ENCODE measurements at regions not wholly inside any gene's neighbourhood (a gene's known extent, or its start where the extent isn't known, plus 50 kb on each side); places are given as distances from the start of the nearest gene placed in this dataset.

GRCh38 chr6:105814745-105815536, 271.2 kb upstream of the PRDM1 start:
- DNase-seq (ENCODE audit: low read depth), result no peak

- no peak for DNase-seq (ENCODE audit: low read depth)
These were observed 275.1 kb upstream of the PRDM1 start for GRCh38 chr6:105810922-105811482.

GRCh38 chr6:105810105-105810921, 275.8 kb upstream of the PRDM1 start:
- no peak for DNase-seq (ENCODE audit: low read depth)

GRCh38 chr6:105808571-105808970, 277.6 kb upstream of the PRDM1 start:
- DNase-seq (ENCODE audit: low read depth), result no peak

GRCh38 chr6:105807905-105808304, 278.2 kb upstream of the PRDM1 start:
- DNase-seq (ENCODE audit: low read depth), result no peak

GRCh38 chr6:105806486-105806920, 279.6 kb upstream of the PRDM1 start:
- DNase-seq (ENCODE audit: low read depth), result no peak

GRCh38 chr6:105805501-105806023, 280.6 kb upstream of the PRDM1 start:
- no peak for DNase-seq (ENCODE audit: low read depth)

GRCh38 chr6:105804424-105804823, 281.7 kb upstream of the PRDM1 start:
- DNase-seq (ENCODE audit: low read depth), result no peak

- no peak for DNase-seq (ENCODE audit: low read depth)
These were observed 282.1 kb upstream of the PRDM1 start for GRCh38 chr6:105804000-105804399.

- no peak for DNase-seq (ENCODE audit: low read depth)
These were observed 282.7 kb upstream of the PRDM1 start for GRCh38 chr6:105803442-105803841.

- DNase-seq (ENCODE audit: low read depth), result no peak
These were observed 283.4 kb upstream of the PRDM1 start for GRCh38 chr6:105802703-105803102.

- no peak for DNase-seq (ENCODE audit: low read depth)
These were observed 285.3 kb upstream of the PRDM1 start for GRCh38 chr6:105800871-105801270.

GRCh38 chr6:105800398-105800797, 285.7 kb upstream of the PRDM1 start:
- DNase-seq (ENCODE audit: low read depth), result no peak

- no peak for DNase-seq (ENCODE audit: low read depth)
These were observed 287.1 kb upstream of the PRDM1 start for GRCh38 chr6:105799056-105799455.

- DNase-seq (ENCODE audit: low read depth), result no peak
These were observed 288.1 kb upstream of the PRDM1 start for GRCh38 chr6:105797983-105798453.

- no peak for DNase-seq (ENCODE audit: low read depth)
These were observed 288.7 kb upstream of the PRDM1 start for GRCh38 chr6:105797286-105797979.

GRCh38 chr6:105795913-105796517, 290.1 kb upstream of the PRDM1 start:
- no peak for DNase-seq (ENCODE audit: low read depth)

GRCh38 chr6:105795366-105795765, 290.8 kb upstream of the PRDM1 start:
- DNase-seq (ENCODE audit: low read depth), result no peak

GRCh38 chr6:105794870-105795269, 291.3 kb upstream of the PRDM1 start:
- no peak for DNase-seq (ENCODE audit: low read depth)

GRCh38 chr6:105794239-105794638, 291.9 kb upstream of the PRDM1 start:
- DNase-seq (ENCODE audit: low read depth), result no peak

GRCh38 chr6:105793130-105793529, 293.0 kb upstream of the PRDM1 start:
- DNase-seq (ENCODE audit: low read depth), result no peak

Data from stimulated activated CD8-positive, alpha-beta memory T cell treated with anti-CD3 and anti-CD28 coated beads, Interleukin-15, amount 100 ng/mL, for 24 hours (primary cell).